CD4-positive, alpha-beta T cell treated with Interleukin-2 at 100 ng/mL for 4 hours (primary cell): ENCODE measurements at regions not wholly inside any gene's neighbourhood (a gene's known extent, or its start where the extent isn't known, plus 50 kb on each side); places are given as distances from the start of the nearest gene placed in this dataset.
"Not testable (repeated sequence)": the region's sequence is repeated elsewhere in the genome, so short reads cannot be mapped to it uniquely, and the experiment has no call there.

Source experiments
- DNase-seq: peaks from one replicate; pipeline ENCODE4 v3.0.0-alpha.2; 2020; ENCODE audit warnings: low spot score

DNA sequence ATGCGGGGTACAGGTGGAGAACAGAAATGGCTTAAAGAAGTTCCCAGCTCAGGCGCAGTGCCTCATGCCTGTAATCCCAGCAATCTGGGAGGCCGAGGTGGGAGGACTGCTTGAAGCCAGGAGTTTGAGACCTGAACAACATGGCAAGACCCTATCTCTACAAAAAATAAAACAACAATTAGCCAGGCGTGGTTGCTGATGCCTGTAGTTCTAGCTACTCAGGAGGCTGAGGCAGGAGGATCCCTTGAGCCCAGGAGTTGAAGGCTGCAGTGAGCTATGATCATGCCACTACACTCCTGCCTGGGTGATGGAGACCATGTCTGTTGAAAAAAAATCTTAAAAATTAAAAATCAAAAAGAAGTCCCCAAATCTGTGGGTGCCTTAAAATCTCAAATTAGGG, 228.3 kb upstream of the WSB1 start:
- no peak for DNase-seq

DNA sequence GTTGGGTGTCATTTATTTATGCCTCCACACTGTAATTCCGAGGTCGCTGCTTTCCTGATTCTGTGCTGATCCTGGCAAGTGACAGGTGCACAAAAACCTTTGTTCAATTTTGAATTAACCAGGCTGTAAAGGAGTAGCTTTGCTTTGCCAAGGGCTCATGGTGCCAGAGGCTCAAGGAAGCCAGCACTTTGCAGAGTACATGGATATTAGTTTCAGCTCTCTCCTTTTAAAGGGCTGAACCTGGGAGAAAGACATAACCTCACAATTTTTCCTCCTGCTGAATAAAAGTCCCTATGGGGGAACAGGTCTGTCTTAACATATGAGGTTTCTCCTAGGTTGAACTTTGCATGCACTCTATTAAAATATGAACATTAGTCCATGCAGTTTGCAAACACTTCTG, 227.6 kb upstream of the WSB1 start:
- DNase-seq = no peak

DNA sequence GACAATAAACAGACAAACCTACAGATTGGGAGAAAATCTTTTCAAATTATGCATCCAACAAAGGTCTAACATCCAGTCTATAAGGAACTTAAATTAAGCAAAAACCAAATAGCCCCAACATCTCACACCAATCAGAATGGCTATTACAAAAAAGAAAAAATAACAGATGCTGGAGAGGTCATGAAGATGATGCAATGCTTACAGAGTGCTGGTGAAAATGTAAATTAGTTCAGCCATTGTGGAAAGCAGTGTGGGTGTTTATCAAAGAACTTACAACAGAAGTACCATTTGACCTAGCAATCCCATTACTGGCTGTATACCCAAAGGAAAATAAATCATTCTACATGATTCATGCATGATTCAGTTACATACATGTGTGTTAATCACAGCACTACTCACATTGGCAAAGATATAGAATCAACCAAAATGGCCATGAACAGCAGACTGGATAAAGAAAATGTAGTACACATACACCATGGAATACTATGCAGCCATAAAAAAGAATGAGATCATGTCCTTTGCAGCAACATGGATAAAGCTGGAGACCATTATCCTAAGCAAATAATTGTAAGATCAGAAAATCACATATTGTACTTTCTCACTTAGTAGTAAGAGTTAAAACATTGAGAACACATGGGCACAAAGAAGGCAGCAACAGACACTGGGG, 223.9 kb upstream of the WSB1 start:
- no peak for DNase-seq

DNA sequence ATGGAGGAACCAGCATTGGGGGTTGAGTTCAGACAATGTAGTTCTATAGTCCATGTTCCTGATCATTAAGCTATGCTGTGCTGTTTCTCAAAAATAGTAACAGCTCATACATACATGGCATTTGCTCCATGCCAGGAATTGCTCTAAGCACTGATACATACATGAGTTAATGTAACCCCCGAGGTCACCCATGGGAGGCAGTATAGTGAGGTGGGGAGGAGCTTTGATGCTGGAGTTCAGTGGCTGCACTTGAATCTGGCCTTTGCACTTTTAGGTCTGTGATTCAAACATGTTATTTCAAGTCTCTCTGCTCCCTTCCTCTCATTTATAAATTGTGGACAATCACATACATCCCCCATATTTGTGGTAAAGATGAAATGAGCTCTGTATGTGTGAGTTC, 223.1 kb upstream of the WSB1 start:
- no peak for DNase-seq

DNA sequence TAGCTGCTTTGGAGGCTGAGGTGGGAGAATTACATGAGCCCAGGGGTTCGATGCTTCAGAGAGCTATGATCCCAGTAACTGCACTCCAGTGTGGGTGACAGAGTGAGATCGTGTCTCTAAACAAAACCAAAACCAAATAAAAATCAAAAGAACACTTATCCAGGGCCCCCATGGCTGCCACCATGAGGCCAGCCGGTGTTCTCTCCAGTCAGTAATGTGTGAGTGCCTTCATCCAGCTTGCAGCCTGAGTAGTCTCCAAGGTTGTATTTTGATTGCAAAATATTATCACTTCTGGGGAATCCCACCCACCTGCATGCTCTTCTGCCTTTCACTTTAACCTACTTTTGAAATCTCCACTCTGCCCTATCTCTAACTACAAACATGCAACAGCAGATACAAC, 221.0 kb upstream of the WSB1 start:
- DNase-seq = no peak

DNA sequence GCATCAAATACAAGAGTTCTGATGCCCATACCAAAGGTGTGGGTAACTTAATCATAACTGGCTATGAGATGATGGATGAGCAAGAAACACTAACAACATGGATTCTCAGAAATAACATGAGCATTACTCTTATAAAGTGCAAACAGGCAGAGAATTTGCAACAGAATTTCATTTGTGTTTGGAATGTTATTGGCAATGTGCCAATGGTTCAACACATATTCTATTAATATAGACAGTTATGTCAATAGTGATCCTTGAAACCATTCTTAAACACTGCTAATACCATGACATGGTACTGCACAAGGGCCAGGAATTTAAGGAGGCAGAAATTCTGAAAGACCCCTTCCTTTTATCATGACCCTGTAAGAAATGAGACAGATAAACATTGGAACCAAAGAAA, 217.1 kb upstream of the WSB1 start:
- DNase-seq = no peak

DNA sequence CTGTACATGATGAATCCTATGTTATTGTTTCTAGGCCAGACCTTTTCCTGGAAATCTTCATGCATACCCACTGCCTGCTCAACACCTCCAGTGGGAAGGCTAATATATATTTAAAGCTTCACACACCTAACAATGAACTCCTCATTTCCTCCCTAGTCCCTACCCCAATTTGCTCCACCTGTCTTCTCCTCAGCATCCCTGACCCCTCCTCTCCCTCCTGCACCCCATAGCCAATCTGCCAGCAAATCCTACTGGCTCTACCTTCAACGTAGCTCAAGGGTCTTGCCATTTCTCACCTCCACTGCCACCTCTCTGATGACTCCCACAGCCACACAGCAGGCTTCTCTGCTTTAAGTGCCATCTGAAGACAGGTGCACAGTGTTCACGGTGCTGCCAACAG, 215.6 kb upstream of the WSB1 start:
- no peak for DNase-seq

DNA sequence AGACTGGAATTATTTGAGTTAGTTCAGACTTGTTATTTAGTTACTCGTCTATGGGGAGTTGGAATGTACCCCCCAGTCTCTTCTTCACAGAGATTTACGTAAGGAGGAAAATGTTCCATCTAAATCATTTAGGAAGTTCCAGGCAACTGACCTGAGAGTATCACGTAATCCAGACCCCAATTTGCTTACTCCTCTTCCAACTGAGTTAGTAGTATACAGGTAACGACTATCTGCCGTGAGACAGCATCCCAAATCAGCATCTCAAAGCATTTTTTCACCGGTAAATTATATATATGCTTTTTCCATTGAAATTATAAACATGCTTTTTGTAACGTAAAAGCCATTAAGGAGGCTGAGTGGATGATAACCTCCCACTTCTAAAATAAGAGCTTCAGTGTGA, 214.3 kb upstream of the WSB1 start:
- DNase-seq = no peak

DNA sequence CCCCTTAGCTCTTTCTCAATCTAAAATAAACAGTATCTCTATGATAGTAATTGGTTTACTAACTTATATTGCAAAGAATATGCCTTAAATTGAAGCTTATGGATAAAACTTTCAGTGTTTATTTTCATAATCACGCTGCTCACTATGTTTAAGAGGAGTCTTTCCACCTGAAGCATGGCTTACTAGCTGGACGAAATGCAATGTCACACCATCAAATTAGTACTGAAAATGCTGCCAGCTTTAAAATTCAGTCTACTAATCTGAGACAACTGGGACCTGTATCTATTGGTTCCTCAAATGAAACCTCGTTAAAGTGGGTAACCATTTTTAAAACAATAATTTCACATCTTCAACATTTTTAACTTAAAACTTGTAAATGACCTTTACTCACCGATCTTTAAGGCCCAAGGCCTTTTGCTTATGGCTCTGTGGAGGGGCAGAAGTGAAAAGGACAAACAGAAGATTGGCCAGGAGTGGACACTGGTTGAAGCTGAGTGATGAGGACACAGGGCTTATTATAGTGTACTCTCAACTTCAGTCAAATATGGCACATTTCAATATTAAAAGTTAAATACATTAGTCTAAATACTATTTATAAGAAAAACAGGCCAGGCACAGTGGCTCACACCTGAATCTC, 212.8 kb upstream of the WSB1 start:
- DNase-seq = no peak

DNA sequence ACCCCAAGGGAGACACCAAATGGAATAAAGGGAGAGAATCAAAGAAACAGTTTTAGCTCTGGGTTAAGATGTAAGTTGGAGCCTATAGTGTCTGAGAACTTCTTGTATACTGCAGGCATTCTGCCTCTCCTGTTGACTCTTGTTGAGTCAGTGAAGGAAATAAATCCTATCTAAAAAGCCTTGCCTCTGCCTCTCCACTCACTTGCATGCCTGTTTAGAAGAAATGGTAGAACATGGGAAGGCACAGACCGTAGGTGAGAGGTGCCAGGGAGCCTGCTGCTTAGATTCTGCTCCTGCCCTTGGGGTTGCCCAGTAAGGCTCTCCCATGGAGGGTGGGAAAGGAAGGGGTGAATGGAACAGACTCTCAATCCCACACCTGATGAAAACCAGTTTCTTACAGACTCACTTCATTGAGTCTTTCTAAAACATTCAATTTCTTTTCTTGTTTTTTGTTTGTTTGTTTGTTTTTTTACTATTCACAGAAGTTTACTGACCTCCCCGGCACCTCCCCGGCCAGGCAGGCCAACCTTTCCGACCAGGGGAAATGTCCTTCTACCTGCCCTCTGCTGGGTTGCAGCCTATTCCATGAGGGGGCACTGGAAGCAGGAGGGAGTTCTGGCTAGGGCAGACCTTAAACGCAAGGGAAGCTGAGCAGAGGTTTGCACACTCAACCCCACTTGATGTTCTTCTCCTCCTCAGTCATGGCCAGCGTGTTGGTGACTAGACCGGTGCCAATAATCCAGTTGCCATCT, 211.7 kb upstream of the WSB1 start:
- DNase-seq = no peak

DNA sequence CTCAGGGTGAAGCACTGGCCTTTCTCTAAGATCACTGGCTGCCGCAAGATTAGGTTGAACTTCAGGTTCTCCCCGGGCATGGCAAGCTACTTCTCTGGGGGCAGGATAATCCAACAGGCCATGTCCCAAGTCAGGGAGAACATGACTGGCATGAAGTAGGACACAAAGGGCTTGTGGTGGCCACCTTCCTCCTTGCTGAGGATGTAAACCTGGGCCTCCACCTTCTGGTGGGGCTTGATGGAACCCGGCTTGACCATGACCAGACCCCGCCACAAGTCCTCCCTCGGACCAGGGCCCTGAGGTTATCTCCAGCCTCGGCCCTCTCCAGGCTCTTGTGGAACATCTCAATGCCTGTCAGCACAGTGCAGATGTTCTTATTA, 211.1 kb upstream of the WSB1 start:
- no peak for DNase-seq

DNA sequence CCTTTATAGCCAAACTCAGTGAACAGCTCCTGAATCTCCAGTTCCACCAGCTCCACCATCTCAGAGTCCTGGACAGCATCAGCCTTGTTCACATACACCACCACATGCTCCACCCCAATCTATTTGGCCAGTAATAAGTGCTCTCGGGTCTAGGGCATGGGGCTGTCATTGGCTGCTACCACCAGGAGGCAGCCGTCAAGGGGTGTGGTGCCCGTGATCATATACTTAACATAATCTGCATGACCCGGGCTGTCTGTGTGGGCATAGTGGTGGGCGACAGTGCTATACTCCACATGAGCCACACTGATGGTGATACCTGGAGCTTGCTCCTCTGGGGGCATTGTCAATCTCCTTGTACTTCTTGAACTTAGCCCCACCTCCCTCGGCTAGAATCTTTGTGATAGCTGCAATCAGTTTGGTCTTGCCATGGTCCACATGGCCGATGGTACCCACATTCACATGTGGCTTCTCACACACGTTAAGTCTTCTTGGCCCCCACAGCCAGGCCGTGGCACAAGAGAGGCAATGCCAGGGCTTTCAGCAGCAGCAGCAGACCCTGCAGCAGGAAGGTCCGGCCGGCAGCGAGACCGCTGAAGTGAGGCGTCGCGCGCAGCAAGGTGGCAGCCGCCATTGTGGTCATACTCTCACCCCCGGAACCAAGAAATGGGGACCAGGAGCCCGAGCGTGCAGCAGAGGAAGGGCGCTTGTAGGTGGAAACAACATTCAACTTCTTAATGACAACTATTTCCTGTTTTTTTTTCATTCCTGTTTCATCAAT, 210.3 kb upstream of the WSB1 start:
- no peak for DNase-seq

DNA sequence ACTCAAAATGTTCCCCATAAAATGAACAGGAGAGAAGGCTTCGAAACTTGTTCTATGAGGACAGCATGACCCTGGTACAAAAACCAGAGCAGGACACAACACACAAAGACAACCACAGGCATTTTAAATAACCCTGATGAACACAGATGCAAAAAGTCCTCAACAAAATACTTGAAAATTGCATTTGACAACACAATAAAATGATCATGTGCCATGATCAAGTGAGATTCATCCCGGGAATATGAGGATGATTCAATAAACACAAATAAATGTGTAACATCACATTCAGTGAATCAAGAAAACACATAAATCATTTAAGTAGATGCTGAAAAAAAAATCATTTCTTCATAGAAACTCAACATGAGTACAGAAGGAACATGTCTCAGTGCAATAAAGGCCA, 208.4 kb upstream of the WSB1 start:
- DNase-seq = no peak

DNA sequence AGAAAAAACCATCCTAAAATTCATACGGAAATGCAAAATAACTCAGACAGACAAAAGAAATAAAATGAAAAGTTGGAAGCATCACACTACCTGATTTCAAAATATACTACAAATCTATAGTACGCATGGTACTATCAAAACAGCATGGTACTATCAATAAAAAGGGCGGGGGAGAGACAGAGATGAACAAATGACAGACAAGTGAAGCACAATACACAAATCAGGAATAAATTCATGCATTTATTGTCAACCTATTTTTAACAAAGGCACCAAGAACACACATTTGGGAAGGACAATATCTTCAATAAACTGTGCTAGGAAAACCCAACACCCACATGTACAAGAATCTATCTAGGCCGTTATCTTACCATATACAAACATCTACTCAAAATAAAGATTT, 207.4 kb upstream of the WSB1 start:
- DNase-seq = no peak

DNA sequence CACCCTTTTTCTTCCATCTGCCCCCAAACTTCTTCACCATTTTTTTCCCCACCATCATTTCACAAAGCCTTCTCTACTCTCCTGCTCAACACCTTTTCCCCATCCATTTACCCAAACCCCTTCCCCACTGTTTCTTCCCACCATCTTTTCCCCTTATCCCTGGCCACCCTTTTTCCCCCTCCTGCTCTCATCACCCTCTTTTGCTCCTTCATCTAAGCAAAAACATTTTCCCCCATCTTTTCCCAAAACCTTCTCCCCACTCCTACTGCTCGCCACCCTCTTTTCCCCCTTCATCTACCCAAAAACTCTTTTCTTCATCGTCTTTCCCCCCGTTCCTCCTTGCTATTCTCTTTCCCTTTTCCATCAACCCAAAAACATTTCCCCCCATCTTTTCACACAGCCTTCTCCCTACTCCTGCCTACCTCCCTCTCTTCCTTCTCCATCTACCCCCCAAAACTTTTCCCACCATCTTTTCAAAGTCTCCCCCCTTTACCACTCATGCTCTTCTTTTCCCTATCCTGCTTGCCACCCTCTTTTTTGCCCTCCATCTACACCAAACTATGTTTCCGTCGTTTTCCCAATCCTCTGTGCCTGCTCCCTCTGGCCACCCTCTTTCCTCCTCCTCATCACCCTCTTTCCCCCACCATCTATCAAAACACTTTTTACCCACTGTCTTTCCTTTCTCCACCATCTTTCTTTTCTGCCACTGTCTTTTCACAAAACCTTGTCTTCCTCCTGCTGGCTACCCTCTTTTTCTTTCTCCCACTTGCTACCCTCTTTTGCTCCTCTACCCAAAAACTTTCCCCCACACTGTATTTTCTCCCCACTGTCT, 205.8 kb upstream of the WSB1 start:
- no peak for DNase-seq

DNA sequence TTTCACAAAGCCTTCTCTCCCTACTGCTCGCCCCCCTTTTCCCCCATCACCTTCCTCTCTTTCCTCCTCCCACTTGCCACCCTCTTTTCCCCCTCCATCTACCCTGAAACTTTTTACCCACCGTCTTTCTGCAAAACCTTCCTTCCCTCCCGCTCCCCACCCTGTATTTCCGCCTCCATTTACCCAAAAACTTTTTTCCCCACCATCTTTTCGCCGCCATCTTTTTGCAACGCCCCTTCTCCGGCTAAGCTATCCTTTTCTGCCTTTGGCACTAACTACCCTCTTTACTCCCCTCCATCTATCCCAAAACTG, 205.2 kb upstream of the WSB1 start:
- no peak for DNase-seq

DNA sequence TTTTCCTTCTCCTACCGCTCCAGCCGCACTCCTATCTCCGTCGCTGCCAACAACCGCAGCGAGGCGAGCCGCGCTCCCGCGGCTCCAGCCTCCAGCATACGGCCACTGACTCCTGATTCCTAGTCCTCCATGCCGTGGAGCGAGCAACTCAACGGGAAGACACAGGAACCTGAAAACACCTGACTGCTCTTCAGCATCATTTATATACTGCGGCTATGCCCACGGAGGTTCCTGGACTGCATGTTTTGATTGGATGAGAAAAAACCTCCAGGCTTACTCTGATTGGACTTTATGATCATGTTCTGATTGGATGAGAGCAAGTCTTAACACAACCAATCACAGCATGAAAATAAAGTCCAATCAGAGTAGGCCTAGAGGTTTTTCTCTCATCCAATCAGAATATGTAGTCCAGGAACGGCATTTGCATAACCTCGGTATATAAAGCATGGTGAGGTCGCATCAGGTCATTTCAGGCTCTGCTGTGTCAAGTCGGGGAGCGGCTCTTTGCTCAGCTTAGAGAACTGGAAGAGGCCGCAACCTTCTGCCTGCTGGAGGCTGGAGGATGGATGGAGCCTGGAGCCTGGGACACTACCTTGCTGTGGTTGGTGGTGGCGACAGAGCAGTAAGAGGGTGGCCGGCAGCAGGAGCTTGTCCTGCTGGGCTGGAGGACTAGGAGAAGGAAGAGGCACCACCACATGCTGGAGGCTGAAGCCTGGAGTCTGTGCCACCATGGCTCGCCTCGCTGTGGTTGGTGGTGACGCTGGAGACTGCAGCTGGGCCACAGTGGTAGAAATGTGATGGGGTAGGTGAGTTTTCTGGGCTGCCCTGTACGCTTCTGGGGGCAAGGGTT, 204.6 kb upstream of the WSB1 start:
- DNase-seq = not testable (repeated sequence)

DNA sequence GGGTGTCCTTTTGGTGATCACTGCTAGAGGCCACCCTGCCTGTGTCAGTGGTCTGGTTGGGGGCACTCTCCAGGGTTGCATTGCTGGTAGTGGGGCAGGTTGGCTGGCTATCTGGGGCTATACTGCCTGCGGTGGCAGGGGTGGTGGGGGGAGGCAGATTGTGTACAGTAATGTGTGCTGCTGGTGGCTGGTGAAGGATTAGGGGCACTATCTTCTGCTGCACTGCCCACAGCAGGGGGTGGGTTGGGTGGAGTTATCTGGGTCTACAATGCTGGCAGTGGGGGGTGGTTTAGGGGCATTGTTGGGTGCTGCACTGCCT, 204.0 kb upstream of the WSB1 start:
- no peak for DNase-seq

DNA sequence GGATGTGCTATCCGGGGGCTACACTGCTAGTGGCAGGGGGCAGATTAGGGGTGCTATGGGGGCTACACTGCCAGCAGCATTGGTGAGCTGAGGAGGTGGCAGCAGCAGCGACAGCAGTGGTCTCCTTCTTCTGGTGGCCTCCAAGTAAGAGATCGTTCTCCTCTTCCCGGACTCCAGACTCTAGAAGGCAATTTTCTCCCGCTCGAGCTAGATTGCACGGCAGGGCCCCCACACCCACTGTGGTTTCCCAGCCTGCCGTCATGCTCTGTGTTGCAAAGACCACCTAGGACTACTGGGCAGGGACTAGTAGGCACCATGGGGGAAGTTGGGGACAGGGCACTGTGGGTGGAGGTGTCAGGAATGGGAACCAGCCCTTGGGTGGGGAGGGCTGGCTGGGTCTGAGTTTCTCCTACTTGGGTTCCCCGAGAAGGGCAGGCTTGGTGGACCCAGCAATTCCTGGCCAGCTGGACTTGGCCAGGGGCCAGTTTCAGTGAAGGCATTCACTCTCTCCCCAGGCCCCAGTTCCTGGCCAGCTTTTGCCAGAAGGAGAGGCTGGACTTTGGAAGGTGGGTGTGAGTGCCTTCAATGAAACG, 203.4 kb upstream of the WSB1 start:
- not testable (repeated sequence) for DNase-seq

DNA sequence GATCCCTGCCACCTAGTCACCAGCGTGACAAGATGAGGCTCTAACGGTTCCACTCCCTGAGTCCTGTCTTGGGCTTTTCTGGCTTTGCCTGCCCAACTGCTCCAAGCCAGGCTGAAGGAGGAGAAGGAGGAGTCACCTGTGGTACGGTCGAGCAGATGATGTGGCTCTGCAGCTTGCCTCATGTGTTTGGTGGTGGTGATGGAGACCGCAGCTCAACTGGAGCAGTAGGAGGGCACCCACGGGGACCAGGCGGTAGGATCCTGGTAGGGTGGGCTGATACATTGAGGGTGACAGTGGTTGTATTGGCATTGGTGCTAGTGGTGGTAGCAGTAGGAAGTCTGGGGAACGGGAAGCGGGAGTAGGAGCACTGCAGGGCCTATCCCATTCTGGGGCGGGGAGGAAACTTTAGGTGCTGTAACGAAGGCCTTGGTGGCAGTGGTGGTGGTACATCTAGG, 202.8 kb upstream of the WSB1 start:
- DNase-seq = no peak

DNA sequence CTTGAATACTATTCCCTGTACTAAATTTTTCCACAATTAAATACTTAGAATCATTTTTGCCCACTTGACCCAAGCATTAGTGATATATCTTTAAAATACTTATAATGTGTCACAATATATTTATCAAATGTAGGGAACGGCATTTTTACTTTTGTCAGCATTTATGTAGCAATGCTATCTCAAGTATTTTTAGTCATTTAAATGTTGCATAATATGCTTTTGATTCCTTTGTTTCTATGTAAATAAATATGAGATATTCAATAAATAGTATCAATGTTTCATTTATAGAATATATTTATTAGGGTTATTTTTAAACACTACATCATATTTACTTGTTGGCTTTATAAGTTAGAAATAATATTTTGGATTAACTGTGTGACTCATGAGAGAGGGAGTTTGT, 199.7 kb upstream of the WSB1 start:
- not testable (repeated sequence) for DNase-seq
